Stimulated activated effector memory CD8-positive, alpha-beta T cell treated with anti-CD3 and anti-CD28 coated beads, Interleukin-12 subunit alpha, Interleukin-12 subunit beta, amount 100 ng/mL, for 72 hours (primary cell): ENCODE measurements at regions not wholly inside any gene's neighbourhood (a gene's known extent, or its start where the extent isn't known, plus 50 kb on each side); places are given as distances from the start of the nearest gene placed in this dataset.

Source experiments
- ATAC-seq: fragments of 150-1000 bp; cut with Tn5 transposase; 2 replicates; pipeline ENCODE4 v1.10.0; 2021
- DNase-seq, 2 donors: peaks; one replicate each; pipeline ENCODE4 v3.0.0; 2021 to 2022; ENCODE audit warnings: low spot score in 2 of 2
- H3K27ac Mint-ChIP-seq: one replicate; pipeline ENCODE4 v1.8.0; 2022; ENCODE audit warnings: mild to moderate bottlenecking, mixed read lengths
- H3K36me3 Mint-ChIP-seq: one replicate; pipeline ENCODE4 v1.8.0; 2022; ENCODE audit warnings: mild to moderate bottlenecking, mixed read lengths
- H3K4me1 Mint-ChIP-seq: one replicate; pipeline ENCODE4 v1.8.0; 2022; ENCODE audit warnings: mixed read lengths
- H3K4me3 Mint-ChIP-seq: one replicate; pipeline ENCODE4 v1.8.0; 2022; ENCODE audit warnings: mild to moderate bottlenecking, mixed read lengths
- H3K9me3 Mint-ChIP-seq: one replicate; pipeline ENCODE4 v1.8.0; 2022; ENCODE audit warnings: mixed read lengths

DNA sequence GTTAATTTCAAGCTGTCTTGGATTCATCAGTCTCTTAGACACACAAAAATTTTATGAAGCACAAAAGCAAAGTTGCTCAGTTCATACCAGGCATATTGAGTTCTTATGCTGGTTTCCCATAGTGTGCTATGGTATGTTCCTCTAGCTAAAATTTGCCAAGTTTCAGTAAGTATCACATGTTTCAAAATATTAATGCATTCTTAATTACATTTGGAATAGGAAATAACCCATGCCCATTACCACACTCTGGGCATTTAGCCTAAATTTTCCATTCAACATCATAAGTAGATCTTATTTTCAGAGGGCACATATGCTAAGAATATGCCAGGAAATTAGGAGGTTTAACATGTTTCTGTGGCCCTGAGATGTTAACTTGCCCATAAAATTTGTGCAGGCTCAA lies 289.9 kb downstream of the SHOX2 start:
- ATAC-seq (no peak), DNase-seq (no peak)
- Mint-ChIP-seq H3K4me1 (no peaks in the 10 kb centered on the region), H3K36me3 (no peaks in the 10 kb centered on the region), H3K9me3 (peaks cover 5% of the 10 kb centered on the region), H3K4me3 (no peak overlapping the region), H3K27ac (no peak overlapping the region)

DNA sequence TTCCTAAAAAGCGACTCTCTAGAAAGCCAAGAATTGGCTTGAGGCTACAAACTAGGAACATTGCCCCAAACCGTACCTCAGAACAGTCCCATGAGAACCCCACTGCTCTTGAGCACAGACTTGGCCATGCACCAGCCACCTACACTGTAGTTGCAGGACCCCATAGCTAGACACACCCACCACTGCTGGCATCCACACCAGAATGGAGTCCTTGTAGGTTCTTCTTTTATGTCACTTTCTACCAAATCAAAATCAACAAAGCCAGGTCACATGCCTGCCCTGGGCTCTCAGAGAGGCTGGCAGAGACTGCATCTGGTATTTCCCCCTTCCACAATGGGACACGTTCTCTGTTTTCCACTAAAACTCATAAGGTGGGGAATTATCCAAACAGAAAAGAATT lies 290.5 kb downstream of the SHOX2 start:
- DNase-seq (no peak), ATAC-seq (no peak)
- H3K9me3 Mint-ChIP-seq = peaks cover 6% of the 10 kb centered on the region
- H3K4me3 Mint-ChIP-seq = no peak overlapping the region
- no peak overlapping the region for H3K27ac Mint-ChIP-seq
- H3K36me3 Mint-ChIP-seq = no peaks in the 10 kb centered on the region
- no peaks in the 10 kb centered on the region for H3K4me1 Mint-ChIP-seq

DNA sequence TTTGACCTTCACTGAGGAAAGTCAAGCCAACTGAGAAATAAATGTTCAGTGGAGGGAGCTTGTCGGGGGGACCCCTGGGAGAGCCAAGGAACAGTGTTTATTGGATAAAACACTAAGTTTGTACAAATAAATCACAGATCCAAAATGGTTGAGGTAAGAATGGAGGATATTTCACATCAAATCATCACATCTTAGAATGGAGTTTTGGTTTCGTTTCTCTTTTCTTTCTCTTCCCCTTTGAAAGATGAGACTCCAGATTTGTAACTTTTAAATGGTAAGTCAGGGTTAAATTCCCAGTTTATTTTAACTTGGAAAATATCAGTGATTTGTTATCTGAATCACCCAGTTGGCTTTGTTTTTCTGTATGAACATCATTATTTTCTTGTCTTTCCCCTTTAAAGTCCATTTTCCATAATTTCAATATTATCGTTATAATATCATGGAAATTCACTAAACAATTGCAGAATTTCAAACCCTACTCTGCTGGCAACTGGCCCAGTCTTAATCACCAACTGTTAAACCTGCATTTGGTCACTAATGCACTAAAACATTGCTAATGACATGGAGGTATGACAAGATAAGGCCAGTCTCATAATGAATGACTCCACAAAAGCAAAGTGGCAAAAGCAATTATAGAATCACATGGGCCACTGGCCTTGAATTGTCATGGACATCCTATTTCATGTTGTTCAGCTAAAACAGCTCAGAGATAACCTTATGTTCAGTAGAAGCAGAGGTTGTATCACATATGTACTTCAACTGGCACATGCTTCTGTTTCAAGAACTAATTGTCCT lies 295.1 kb downstream of the SHOX2 start:
- Mint-ChIP-seq H3K4me1 (no peaks in the 10 kb centered on the region), H3K9me3 (peaks cover 2% of the 10 kb centered on the region), H3K4me3 (no peak overlapping the region), H3K36me3 (no peaks in the 10 kb centered on the region), H3K27ac (no peak overlapping the region)
- DNase-seq = no peak
- ATAC-seq = no peak

DNA sequence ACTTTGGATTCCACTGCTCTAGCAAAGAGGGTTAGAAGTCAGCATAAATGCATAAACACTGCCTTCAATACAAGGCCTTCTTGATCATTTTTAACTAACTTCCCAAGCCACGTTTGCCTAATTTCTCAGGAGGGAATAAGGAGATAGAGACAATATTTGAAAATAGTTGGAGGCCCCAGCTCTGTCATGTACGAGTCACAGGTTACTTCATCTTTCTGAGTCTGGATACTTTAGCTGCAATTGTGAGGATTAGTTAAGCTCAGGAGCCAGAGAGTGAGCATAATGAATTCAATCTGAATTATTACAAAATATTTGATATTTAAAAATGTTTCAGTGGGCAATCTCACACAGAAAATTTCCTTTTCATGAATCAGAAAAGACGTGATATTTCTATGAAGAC lies 298.9 kb downstream of the SHOX2 start:
- ATAC-seq (no peak), DNase-seq (no peak)
- no peaks in the 10 kb centered on the region for H3K4me1 Mint-ChIP-seq
- peaks cover 8% of the 10 kb centered on the region for H3K9me3 Mint-ChIP-seq
- H3K36me3 Mint-ChIP-seq = no peaks in the 10 kb centered on the region
- H3K4me3 Mint-ChIP-seq = no peak overlapping the region
- H3K27ac Mint-ChIP-seq = no peak overlapping the region

DNA sequence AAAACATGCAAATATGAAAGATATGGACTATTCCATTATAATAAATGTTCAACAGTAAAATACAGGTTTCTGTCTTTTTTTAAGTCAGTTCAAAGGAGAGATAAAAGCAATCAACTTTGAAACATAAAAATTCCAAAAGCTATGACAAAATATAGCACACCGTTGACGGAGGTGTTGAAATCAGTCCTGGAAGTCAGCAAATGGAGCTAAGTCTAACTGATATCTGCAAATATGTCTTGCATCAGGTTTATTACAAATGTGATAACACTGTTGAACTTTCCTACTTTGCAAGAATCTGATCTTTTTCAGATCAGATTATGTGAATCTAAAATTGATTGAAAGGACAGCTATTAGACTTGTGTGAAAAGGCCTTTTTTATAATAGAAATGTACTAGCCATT lies 300.7 kb downstream of the SHOX2 start:
- H3K9me3 Mint-ChIP-seq = peaks cover 10% of the 10 kb centered on the region
- ATAC-seq (no peak), DNase-seq (no peak)
- H3K4me3 Mint-ChIP-seq = no peak overlapping the region
- H3K27ac Mint-ChIP-seq = no peak overlapping the region
- no peaks in the 10 kb centered on the region for H3K36me3 Mint-ChIP-seq
- H3K4me1 Mint-ChIP-seq = no peaks in the 10 kb centered on the region

DNA sequence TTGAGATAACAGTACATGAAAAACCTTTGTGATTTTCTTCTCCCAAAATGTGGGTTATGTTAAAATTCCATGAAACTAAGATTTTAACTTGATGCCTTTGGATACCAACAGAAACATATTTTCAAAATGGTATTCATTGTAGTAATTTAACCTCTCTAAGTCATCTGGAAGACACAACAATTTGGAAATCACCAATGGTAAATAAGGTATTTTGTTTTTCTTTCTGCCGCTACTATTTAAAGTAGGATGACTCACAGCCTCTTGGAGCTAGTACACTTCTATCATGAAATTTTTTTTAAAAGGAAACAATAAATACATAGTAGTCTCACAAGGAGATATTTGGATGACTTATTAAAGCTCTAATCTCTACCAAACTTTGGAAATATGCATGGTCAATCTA lies 291.6 kb upstream of the VEPH1 start:
- Mint-ChIP-seq H3K4me3 (no peak overlapping the region), H3K27ac (no peak overlapping the region), H3K36me3 (no peaks in the 10 kb centered on the region), H3K4me1 (no peaks in the 10 kb centered on the region), H3K9me3 (peaks cover 10% of the 10 kb centered on the region)
- DNase-seq = no peak
- no peak for ATAC-seq

DNA sequence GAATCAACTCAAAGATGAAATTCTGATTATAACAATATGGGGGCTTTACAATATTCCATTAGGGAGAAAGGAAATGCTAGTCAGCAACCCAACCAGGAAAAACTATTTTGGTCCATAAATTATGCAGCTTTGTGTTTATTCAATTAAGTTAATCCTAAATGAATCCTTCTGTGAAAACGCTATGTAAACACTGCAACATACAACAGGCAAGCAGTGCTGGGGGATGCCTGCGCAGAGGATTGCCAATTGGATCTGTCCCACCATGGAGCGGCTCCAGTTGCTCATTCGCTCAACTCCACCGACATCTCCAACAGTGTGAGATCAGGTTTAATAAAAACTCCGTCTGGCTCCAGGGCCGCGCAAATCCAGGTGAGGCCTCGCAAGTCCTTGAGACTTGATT lies 290.5 kb upstream of the VEPH1 start:
- H3K9me3 Mint-ChIP-seq = peaks cover 5% of the 10 kb centered on the region

DNA sequence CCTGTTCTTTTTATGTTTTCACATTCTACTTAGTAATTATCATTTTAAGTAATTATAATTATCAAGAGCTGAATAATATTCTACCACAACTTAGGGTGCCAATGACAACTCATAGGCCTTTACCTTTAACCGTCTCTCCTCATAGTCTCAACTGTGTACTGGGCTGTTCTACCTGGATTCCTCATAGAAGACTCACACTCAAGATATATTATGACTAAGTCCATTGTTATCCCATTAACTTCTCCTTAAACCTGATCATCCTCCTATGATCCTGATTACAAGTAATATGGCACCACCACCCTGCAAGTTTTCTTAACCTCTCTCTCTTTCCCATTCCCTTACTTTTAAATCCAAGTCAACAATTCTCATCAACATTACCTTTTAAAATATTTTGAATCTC lies 285.9 kb upstream of the VEPH1 start:
- Mint-ChIP-seq H3K4me1 (no peaks in the 10 kb centered on the region), H3K9me3 (peaks cover 8% of the 10 kb centered on the region), H3K27ac (no peak overlapping the region), H3K4me3 (no peak overlapping the region), H3K36me3 (no peaks in the 10 kb centered on the region)
- ATAC-seq (no peak), DNase-seq (no peak)

More for the DNA sequence above, 290.5 kb upstream of the VEPH1 start:
- Mint-ChIP-seq H3K4me1 (no peaks in the 10 kb centered on the region), H3K27ac (no peak overlapping the region), H3K4me3 (no peak overlapping the region), H3K36me3 (no peaks in the 10 kb centered on the region)
- ATAC-seq = no peak
- no peak for DNase-seq

DNA sequence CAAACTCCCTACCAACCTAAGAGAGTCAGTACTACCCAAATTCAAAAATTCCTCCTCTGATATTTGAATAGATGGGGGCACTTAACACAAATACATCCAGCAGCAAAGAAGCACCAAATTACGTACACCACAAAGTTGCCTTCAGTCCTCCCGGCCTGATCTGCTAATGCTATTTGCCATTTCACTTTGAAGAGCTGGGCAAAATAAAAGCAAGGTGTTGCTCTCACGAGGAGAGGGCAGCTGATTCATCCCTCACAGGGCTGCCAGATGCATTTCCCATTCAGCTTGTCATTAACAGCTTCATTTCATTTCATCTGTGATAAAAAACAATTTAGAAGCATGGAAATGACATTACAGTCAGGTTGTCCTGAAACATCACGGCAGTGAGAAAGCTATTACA lies 283.4 kb upstream of the VEPH1 start:
- Mint-ChIP-seq H3K4me3 (no peak overlapping the region), H3K27ac (no peak overlapping the region), H3K36me3 (no peaks in the 10 kb centered on the region), H3K4me1 (no peaks in the 10 kb centered on the region), H3K9me3 (peaks cover 8% of the 10 kb centered on the region)
- ATAC-seq = no peak
- no peak for DNase-seq

DNA sequence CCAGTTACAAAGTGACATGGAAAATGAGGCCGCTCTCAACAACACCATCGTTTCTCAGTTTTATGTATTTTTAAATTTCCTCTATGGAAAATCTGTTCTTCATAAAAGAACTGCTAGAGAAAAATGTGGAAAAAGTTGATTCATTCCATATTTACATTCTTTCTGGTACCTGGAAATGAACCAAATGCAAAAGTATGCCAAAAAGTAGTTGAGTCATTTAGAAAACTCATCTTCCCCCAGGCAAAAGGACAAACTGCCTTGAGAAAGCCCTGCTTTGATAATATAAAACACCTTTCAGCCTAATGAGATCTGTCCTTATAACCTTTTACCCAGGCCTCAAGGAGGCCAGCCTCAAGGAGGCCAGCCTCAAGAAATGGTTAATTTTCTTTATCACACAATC lies 283.0 kb upstream of the VEPH1 start:
- no peaks in the 10 kb centered on the region for H3K36me3 Mint-ChIP-seq
- no peak for ATAC-seq
- no peak overlapping the region for H3K4me3 Mint-ChIP-seq
- no peaks in the 10 kb centered on the region for H3K4me1 Mint-ChIP-seq
- H3K27ac Mint-ChIP-seq = no peak overlapping the region
- peaks cover 8% of the 10 kb centered on the region for H3K9me3 Mint-ChIP-seq
- no peak for DNase-seq

DNA sequence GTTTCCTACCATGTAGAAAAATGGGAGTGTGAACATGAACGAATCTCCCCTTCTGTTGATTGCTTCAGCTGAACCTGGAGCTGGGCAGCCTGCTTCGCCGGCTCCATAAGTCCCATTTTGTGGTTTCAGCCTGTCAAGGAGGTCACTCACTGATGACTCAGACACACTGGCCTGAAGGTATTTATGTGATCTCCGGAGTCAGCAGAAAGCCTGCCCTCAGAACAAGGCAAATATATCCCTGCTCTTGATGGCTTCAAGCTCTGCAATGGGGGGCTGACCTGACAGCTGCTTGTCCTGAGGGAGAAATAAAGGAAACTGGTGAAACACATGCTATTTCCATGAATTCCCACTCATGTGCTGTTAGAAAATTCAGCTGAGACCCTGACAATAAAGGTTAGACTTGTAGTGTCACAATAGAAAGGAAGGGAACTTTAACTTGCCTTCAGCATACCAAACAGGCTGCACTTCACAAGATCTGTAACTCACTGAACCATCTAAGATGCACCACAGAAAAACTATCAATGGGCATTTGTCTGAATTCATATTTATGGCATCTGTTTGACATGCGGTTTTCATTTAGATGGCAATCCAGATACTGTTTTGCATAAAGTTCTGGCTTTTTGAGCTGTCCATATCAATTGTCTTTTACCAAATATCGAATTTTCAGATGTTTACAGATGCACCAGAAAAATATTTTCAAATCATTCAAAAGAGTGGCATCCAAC lies 282.0 kb upstream of the VEPH1 start:
- H3K4me3 Mint-ChIP-seq = no peak overlapping the region
- no peak overlapping the region for H3K27ac Mint-ChIP-seq
- H3K4me1 Mint-ChIP-seq = no peaks in the 10 kb centered on the region
- no peaks in the 10 kb centered on the region for H3K36me3 Mint-ChIP-seq
- DNase-seq (no peak), ATAC-seq (no peak)
- peaks cover 8% of the 10 kb centered on the region for H3K9me3 Mint-ChIP-seq

DNA sequence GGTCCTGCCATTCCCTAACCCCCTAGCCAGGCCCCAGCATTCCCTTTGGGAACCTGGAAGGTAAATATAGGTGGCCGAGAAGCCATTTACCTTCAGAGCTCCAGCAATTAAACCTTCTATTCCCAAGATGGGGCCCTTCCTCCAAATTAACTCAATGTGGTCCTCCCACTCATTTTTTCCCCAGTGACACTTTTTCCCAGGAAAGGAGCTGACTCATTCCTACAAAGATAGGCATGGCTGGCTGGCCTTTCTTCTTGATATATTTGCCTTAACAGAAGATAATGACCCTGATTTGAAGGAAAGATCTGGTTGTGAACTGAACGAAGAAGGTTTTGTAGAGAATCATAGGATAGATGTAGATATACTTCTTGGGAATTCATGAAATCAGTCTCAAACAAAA lies 279.0 kb upstream of the VEPH1 start:
- H3K4me3 Mint-ChIP-seq = no peak overlapping the region
- no peaks in the 10 kb centered on the region for H3K9me3 Mint-ChIP-seq
- no peaks in the 10 kb centered on the region for H3K36me3 Mint-ChIP-seq
- no peak for DNase-seq
- no peak overlapping the region for H3K27ac Mint-ChIP-seq
- H3K4me1 Mint-ChIP-seq = no peaks in the 10 kb centered on the region
- no peak for ATAC-seq

DNA sequence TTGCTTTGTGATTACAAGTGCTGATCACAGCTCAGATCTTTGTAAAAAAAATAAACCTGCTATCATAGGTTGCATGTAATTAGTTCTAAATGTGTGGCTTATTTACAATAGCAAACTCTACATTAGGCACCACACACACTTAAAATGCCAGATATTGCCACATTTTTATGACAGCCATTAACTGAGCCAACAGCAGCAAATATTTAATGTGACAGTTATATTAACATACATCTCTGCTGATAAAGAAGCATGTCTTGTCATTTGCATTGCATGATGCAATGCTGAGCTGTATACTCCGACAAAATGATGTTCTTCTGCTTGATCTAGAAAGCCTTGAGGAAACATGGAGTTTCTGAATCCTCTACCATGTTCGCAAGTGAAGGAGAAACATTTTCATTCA lies 273.6 kb upstream of the VEPH1 start:
- Mint-ChIP-seq H3K4me3 (no peak overlapping the region), H3K9me3 (no peaks in the 10 kb centered on the region), H3K4me1 (no peaks in the 10 kb centered on the region), H3K36me3 (no peaks in the 10 kb centered on the region), H3K27ac (no peak overlapping the region)
- DNase-seq = no peak
- ATAC-seq = no peak

DNA sequence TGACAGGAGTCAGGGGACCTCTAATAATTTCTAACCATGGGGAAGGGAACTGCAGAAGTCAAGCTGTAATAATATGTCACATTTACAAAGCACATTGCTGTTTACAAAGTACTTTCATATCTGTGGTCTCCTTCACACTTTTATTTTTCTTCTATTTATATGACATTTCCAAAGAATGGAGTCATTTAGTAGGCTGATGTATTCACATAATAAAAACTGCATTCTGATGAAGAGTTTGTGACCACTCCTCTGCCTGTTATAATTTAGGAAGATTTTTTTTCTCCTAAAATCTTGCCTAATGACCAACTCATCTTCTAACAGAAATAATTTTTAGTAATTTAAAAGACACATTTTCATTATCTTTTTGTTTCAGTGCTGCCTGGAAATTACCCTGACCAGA lies 272.2 kb upstream of the VEPH1 start:
- no peak overlapping the region for H3K27ac Mint-ChIP-seq
- H3K4me3 Mint-ChIP-seq = no peak overlapping the region
- ATAC-seq (no peak), DNase-seq (no peak)
- H3K9me3 Mint-ChIP-seq = no peaks in the 10 kb centered on the region
- no peaks in the 10 kb centered on the region for H3K36me3 Mint-ChIP-seq
- no peaks in the 10 kb centered on the region for H3K4me1 Mint-ChIP-seq

DNA sequence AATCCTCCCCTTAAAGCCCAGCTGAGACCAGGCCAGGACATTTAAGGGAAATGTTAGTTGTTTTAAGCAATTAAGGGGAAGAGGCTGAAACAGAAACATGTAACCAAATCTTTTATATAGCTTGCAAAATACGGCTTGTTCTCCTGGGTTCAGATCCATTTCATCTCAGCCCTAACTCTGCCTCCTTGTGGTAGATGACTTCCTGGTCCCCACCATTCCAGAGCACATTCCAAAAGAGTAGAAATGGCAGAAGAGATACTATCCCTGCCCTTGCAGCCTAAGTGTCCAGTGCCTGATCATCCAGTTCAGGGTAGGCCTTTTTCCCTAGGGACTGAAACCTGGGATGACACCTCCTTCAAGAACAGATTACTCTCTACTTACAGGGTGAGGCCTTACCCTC lies 266.2 kb upstream of the VEPH1 start:
- Mint-ChIP-seq H3K27ac (no peak overlapping the region), H3K4me1 (no peaks in the 10 kb centered on the region), H3K9me3 (peaks cover 7% of the 10 kb centered on the region), H3K36me3 (no peaks in the 10 kb centered on the region), H3K4me3 (no peak overlapping the region)
- ATAC-seq (peak; percentile 24), DNase-seq (no peak)

DNA sequence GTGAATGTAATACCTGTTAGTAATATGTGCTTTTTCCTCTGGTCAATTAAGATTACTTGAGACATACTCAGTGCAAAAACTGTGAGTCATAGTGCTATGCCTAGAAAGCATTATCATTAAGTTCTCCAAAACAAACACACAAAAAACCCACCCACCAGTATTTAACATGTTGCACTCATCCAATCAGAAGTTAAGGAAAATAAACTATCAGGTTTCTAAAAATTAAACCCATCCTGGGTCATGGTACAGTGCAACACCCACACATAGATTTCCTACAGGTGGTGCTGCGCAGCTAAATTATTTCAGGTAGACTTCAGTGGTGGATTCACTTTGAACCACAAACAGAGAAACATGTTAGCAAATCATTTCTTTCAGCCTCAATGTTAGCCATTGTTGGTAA lies 264.4 kb upstream of the VEPH1 start:
- no peak overlapping the region for H3K27ac Mint-ChIP-seq
- peaks cover 10% of the 10 kb centered on the region for H3K9me3 Mint-ChIP-seq
- H3K36me3 Mint-ChIP-seq = no peaks in the 10 kb centered on the region
- DNase-seq (no peak), ATAC-seq (no peak)
- no peaks in the 10 kb centered on the region for H3K4me1 Mint-ChIP-seq
- H3K4me3 Mint-ChIP-seq = no peak overlapping the region
